GM21619 (cell line): ENCODE measurements at regions not wholly inside any gene's neighbourhood (a gene's known extent, or its start where the extent isn't known, plus 50 kb on each side); places are given as distances from the start of the nearest gene placed in this dataset.
"Not testable (repeated sequence)": the region's sequence is repeated elsewhere in the genome, so short reads cannot be mapped to it uniquely, and the experiment has no call there.

Source experiments
- ATAC-seq: cut with Tn5 transposase; IDR thresholded peaks from one replicate; pipeline ENCODE4 v1.9.1; 2021; ENCODE audit not compliant: unreplicated experiment

- no peak for ATAC-seq
Measured at GRCh38 chr10:28985137-28985885, 303.6 kb upstream of the LYZL1 start.

- ATAC-seq, result no peak
Measured at GRCh38 chr10:28986117-28986792, 302.6 kb upstream of the LYZL1 start.

- no peak for ATAC-seq
Measured at GRCh38 chr10:28986856-28987255, 302.0 kb upstream of the LYZL1 start.

GRCh38 chr10:28987555-28988320, 301.1 kb upstream of the LYZL1 start:
- no peak for ATAC-seq

GRCh38 chr10:28988980-28989379, 299.9 kb upstream of the LYZL1 start:
- no peak for ATAC-seq

GRCh38 chr10:28991333-28992270, 297.3 kb upstream of the LYZL1 start:
- ATAC-seq, result no peak

- no peak for ATAC-seq
Measured at GRCh38 chr10:28993056-28993455, 295.8 kb upstream of the LYZL1 start.

- no peak for ATAC-seq
Measured at GRCh38 chr10:28993861-28994260, 295.0 kb upstream of the LYZL1 start.

- ATAC-seq, result not testable (repeated sequence)
Measured at GRCh38 chr10:28994802-28995201, 294.1 kb upstream of the LYZL1 start.

- no peak for ATAC-seq
Measured at GRCh38 chr10:28995497-28995896, 293.4 kb upstream of the LYZL1 start.

- no peak for ATAC-seq
Measured at GRCh38 chr10:28996345-28996744, 292.5 kb upstream of the LYZL1 start.

GRCh38 chr10:28996947-28997551, 291.8 kb upstream of the LYZL1 start:
- ATAC-seq, result no peak

GRCh38 chr10:28997734-28998133, 291.1 kb upstream of the LYZL1 start:
- no peak for ATAC-seq

- ATAC-seq, result no peak
Measured at GRCh38 chr10:29001801-29002200, 287.1 kb upstream of the LYZL1 start.

GRCh38 chr10:29003014-29003413, 285.9 kb upstream of the LYZL1 start:
- not testable (repeated sequence) for ATAC-seq

GRCh38 chr10:29005988-29006387, 282.9 kb upstream of the LYZL1 start:
- ATAC-seq, result no peak

GRCh38 chr10:29007370-29007747, 281.5 kb upstream of the LYZL1 start:
- ATAC-seq, result no peak

- ATAC-seq, result no peak
Measured at GRCh38 chr10:29007748-29008610, 280.9 kb upstream of the LYZL1 start.

GRCh38 chr10:29009464-29009863, 279.4 kb upstream of the LYZL1 start:
- ATAC-seq, result no peak
